ENCODE measurements at regions not wholly inside any gene's neighbourhood (a gene's known extent, or its start where the extent isn't known, plus 50 kb on each side); places are given as distances from the start of the nearest gene placed in this dataset.
"Not testable (repeated sequence)": the region's sequence is repeated elsewhere in the genome, so short reads cannot be mapped to it uniquely, and the experiment has no call there.

DNA sequence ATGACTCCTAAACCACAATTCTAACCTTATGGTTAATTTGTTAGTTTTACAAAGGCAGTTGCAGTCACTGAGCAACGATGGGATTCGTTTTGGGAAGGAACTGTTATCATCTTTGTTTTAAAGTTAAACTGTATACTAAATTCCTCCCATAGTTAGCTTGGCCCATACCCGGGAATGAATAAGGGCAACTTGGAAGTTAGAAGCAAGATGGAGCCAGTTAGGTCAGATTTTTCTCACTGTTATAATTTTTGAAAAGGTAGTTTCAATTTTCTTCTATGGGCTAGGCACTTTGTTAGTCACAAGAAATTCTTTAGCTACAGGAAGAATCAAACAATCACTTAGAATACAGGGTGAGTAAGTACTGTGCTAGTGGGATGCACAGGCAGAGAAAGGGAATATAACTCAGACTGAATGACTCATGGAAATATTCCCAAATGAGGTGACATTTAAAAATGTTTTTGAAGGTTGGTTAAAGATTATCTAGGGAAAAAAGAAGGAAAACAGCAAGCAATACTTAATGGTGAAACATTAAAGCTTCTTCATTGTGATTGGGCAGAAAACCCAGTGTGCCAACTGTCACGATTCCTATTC is 153.6 kb downstream of the MAGEB17 start:
- no peak for FAIRE-seq

DNA sequence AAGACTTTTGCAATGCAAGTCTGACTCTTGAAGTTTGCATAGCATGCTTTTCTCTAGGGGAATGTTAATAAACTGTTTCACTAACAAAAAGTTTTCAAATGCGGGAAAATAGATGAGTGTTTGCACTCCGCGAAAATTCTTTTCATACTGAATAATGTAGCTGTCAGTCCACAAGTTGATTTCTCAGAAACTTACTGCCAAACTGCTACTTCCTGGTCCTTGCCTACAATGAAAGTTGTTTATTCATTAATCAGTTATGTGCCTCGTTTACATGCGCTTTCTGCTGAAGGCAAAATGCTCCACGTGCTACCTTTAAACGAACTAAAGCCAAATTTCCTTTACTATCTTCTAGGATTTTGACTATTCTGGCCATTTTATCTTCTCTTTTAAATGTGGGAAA is 166.2 kb downstream of the MAGEB17 start:
- FAIRE-seq, result no peak

DNA sequence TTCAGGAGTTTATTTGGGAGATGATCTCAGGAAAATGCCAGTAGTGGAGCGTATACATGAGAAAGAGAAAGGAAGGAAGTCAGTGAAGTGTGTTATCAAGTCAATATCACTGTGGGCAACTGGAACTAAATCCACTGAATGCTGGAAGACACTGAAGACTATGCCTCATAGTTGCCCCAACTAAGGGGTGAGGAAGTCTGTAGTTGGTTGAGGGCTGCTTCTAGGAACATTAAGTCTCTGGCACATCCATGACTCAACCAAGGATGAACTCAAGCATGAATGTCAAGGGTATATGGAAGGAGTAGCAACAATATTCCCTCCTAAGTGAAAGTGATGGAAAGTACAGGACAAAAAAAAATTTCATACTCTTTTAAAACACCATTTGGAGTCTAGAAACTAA is 167.9 kb downstream of the MAGEB17 start:
- FAIRE-seq, result no peak

DNA sequence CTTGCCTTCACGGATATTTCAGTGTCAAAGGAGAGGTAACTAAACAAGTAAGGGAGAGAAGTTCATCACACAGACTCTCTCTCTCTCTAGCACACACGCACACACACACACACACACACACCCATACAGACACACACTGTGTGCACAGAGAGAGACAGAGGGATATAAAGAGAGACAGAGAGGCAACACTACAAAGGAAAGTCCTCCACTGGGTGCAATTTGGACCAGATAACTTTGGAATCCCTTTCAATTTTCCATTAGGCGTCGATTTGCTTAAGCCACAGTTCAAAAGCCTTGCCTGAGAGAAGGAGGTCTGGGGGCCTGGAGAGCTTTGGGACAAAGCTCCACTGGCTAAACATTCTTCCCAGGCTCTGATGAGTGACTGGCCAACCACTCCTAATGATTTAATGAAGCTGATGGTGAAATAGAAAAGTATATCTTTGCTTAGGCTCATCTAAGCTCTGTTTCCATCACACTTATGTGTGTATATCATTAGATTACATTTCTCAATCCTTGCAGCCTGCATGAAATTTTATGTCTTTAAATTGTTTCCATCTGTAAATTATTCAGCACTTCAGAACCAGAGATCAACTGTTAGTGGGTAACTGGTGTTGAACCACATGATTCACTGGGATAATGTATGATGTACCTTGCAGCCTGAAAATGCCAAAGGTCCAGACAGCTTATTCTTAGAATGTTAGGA is 180.8 kb downstream of the MAGEB17 start:
- no peak for FAIRE-seq

DNA sequence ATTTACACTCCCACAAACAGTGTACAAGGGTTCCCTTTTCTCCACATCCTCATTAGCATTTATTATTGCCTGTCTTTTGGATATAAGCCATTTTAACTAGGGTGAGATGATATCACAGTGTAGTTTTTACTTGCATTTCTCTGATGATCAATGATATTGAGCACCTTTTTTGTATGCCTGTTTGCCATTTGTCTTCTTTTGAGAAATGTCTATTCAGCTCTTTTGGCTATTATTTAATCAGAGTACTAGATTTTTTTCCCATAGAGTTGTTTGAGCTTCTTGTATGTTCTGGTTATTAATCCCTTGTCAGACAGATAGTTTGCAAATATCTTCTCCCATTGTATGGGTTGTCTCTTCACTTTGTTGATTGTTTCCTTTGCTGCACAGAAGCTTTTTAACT is 190.6 kb downstream of the MAGEB17 start:
- no peak for FAIRE-seq

DNA sequence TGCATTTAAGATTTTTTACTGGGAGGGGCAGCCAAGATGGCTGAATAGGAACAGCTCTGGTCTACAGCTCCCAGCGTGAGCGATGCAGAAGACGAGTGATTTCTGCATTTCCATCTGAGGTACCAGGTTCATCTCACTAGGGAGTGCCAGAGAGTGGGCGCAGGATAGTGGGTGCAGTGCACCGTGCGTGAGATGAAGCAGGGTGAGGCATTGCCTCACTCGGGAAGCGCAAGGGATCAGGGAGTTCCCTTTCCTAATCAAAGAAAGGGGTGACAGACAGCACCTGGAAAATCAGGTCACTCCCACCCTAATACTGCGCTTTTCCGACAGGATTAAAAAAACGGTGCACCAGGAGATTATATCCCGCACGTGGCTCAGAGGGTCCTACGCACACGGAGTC is 192.8 kb downstream of the MAGEB17 start:
- not testable (repeated sequence) for FAIRE-seq

DNA sequence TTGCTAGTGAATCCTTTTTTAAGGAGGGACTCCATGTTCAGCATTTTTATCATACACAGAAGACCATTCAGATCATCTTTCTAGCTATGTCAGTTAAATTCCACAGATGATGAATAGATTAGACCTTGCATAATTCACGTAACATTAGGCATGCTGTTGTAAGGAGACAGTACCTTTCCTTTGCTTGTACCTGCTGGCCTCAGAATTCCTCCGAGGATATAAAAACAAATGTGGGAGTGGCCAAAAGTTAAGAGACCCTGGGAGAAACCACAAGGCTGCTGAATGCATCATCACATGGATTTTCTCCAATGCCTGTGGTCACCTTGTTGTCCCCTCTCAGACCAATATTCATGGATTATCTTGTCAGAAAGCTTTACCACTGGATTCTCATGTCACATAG is 201.4 kb downstream of the MAGEB17 start:
- FAIRE-seq, result no peak

DNA sequence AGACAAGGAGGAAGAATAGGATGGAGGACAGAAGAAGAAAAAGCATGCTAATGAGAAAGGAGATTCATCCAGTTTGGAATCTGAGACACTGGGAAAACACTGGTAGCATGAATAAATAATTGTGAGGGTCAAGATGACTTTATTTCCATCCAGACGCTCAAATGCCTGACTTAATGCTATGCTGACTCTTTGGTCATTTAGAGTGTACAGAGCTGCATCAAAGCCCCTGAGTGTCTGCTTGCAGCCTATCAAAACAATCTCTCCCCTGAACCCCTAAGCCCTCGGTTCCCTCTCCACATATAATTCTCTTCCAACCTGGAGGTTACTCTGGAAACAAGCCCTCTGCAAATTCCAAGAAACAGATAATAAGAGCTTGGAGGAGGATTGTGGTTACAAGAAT is 208.8 kb downstream of the MAGEB17 start:
- FAIRE-seq, result no peak

DNA sequence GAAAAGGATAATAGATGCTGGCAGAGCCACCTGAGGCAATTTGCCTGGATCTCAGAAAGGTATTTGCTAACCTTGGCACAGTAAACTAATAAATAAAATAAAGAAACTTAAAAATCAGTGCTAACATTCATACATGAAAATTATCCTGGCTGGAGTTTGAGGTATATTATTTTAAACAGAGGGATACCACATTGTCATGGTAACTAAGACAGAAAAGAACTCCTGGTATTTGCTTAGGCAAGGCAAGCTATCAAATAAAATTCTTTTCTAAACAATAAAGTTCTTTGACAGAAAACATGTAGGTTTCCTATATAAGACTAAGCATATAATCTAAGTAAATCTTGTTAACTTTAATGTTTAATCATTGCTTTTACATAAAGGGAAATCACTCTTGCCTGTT is 218.8 kb downstream of the MAGEB17 start:
- no peak for FAIRE-seq

DNA sequence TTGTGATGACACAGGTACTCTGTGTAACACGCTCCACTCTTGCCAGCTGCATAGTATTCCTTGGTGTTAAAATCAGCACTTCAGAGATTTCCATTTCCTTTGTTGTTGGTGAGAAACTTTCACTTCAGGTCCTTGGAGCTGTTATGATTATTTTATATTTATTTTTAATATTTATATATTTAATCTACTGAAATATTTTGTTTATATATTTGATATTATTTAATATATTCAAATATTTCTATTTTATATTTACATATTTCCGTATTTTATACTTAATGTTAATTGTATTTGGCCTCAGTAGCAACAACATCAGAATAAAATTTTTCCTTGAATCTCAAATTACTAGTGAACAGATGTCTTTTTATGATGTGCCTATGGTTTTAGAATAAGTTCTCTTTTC is 225.3 kb downstream of the MAGEB17 start:
- peak; percentile 41 for FAIRE-seq

DNA sequence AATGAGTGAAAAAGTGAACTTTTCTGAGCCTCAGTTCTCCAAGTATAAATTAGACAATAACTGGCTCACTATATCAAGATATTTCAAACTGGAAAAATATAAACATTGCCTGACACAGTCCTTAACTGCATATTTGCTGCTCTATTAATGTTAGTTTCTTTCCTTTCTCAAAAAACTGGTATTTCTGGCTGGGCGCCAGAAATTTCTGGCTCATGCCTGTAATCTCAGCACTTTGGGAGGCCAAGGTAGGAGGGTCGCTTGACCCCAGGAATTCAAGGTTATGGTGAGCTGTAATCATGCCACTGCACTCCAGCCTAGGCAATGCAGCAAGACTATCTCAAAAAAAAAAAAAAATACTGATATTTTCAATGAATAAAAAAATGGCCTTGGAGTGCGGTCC is 227.0 kb downstream of the MAGEB17 start:
- FAIRE-seq, result no peak

DNA sequence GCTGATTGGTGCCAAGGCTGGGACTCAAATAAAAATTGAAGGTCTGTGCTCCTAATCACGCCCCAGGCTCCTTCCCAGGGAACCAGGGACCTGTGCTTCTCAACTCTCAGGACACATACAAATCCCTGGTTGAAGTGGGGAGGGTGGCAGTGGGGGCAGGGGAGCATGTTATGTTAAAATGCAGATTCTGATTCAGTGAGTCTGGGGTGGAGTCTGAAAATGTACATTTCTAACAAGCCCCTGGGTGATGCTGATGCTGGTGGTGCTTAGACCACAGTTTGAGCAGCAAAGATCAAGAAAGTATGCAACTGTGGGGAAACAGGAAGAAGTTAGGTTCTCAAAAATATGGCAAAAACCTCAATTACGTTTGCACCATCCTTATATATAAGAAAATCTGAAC is 236.5 kb downstream of the MAGEB17 start:
- FAIRE-seq, result no peak

DNA sequence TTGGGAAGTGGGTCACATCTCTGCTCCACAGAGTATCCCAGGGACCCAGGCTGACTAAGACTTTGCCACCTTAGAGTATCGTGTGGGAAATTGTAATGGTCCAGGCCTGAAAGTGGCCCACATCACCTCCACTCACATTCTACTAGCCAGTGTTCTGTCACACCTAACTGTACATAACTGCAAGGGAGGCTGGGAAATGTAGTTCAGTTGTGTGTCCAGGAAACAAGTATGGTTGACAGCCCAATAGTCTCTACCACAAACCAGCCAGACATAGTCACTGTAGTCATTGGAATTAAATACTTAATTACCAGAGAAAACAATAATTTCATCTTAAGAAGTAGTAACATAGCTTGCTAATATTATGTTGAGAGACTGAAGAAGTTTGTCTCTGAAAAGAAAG is 233.4 kb upstream of the S100G start:
- FAIRE-seq, result no peak

DNA sequence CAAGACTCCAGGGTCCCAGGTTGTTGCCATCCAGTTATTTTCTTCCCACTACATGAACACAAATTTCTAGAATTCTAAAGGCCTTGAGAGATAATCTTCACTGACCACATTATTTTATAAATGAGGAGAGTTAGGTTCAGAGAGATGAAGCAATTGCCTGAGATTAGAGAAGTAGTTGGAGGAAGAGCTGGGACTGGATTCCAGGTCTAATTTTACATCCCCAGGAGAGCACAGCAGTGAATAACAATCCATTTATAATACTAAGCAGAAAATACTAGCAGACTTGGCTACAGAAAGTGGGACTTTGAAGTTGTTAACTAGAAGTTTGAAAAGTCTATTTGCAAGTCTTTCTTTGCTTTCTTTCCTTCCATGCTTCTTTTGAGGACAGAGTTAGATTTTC is 231.3 kb upstream of the S100G start:
- no peak for FAIRE-seq

DNA sequence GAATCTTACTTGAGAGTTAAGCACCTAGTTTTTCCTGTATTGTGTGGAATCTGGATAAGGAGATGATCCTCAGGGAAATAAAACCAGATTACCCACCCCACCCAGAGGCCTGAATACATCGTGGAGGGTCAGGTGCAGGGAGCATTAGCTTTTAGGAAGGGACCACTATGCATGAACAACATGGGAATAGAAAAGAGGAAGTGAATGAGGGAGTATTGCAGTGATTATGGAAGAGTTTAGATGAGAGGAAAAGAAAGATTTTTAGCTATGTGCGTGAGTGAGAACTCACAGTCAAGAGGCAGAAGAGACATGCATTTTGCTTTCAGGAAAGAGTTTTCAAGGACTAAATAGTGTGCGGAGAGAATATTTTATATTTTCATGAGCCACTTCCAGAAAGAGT is 222.3 kb upstream of the S100G start:
- no peak for FAIRE-seq

DNA sequence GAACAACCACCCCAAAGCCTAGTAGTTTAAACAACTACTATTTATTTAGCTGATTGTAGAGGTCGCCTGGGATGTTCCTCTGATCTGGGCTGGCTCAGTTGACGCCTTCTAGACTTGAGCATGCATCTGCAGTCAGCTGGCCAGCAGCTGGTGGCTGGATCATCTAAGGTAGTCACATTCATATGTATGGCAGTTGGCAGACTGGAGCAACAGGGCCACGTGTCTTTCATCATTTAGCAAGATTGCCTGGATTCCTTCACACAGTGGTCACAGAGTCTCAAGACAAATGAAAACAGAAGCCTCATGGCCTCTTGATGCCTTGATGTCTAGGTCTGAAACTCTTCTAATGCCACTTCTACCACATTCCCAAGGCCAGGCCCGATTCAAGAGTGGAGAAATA is 220.6 kb upstream of the S100G start:
- FAIRE-seq, result no peak

DNA sequence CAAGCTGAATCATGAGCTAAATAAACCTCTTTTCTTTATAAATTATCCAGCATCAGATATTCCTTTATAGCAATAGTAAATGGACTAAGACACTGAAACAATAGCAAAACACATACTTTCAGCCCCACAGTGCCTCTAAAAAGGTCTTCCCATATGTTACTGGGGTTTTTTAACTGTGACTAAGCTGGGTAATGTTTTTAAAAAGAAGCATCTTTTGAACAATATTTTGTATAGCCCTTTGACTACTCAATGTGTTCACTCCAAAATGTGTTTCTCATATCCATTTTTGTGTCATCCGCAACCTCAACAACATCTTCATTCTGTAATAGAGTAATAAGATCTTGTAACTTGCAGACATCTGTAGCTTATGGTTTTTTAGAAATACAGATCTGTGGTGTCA is 218.7 kb upstream of the S100G start:
- no peak for FAIRE-seq

DNA sequence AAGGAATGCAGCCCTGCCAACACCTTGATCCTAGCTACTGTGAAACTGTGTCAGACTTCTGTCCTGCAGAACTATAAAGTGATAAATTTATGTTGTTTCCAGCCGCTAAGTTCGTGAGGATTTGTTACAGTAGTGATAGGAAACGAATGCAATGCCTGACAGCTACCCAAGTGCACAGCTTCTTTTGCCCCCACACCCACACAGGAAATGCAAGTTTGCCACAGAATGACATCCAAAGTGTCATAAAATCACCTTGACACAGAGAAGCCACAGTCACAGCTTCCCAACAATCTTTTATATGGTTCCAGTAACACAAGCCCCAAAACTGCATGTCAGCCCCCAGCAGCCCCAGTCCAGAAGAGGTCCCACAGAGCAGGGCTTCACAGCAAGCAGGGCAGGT is 216.9 kb upstream of the S100G start:
- no peak for FAIRE-seq

DNA sequence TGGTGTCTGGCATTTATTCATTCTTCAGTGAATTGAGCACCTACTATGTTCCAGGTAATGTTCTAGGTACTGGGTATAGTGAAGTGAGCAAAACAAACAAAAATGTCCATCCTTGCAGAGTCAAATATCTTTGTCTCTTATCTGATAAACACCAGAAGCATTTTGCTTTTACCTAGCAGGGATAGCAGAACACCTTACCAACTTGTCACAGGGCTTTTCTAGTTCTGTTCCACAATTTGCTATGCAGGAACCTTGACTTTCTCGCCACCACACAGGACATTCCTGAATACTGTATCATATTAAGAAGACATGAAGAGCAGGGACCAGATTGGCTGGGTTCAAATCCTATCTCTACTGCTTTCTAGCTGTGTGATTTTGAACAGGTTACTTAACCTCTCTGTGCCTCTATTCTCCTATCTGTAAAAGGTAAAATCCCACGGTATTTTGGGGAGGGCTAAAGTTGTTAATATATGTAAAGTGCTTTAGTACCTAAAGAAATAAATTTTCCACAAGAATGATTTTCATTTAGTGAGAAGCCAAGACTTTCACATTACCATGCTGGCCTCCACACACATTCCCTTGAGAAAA is 214.5 kb upstream of the S100G start:
- FAIRE-seq, result no peak

DNA sequence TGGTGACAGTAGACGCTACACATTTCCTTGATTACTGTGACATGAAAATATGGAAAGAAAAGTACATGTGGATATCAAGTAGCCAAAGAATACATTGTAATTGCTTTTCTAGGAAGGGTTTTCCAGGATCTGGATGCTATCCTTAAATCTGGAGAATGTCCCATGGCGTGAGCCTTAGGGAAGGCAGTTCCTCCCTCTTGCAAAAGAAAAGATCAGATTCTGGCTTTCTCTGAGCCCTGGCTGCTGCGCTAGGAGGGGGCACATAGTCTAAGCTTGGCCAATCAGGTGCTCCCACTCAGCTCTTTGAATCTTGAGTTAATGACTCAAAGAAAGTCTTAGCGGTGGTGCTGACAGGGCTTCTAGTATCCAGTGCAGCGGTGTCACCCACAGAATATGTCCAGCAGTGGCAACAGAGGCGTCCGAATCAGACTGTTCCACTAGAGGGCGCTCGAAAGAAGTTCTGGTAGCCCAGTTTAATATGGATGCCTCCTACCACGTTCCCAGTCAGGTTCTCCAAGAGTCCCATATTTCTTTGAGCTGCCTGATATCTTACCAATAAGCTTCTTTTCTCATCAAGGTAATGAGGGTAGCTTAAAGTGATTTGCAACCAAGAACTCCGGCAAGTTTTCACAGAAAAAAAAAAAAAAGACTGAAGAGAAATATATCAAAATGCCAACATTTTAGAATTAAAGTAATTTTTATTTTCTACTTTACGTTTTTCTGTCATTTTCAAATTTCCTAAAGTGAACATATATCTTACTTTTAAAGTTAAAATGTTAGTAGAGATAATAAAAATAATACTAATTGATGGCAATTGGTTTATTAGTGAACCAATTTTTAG is 213.4 kb upstream of the S100G start:
- FAIRE-seq, result peak; percentile 54

DNA sequence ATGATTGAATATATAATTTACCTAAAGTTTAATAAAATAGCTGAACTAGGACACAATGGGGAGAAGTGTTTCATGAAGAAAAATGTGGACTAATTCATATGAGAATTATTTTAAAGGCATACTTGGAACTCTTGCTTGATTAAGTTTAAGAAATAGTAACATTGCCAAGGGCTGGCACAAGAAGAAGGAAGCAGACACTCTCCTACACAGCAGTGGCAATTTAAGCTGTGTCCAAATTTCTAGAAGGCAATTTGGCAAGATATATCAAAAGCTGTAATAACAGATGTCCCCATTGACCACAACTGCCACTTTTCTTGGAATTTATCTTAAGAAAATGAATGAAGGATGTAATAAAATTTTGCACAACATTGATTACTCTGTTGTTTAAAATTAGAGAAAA is 209.5 kb upstream of the S100G start:
- FAIRE-seq, result no peak

DNA sequence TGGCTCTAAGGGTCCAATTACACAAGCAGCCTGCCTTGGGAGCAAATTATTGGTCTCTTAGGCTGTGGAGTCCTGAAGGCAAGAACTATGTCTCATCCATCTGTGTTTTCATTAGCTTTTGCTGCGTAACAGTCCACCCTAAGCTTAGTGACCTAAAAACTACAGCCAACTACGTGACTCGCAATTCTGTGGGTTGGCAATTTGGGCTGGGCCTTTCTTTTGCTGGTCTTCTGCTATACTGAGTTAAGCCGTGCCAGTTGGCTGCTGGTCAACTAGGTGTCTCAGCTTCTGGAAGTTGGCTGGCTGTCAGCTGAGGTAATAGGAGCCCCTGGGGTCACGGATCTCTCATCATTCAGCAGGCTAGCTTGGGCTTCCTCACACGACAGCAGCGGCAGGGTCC is 205.6 kb upstream of the S100G start:
- no peak for FAIRE-seq

DNA sequence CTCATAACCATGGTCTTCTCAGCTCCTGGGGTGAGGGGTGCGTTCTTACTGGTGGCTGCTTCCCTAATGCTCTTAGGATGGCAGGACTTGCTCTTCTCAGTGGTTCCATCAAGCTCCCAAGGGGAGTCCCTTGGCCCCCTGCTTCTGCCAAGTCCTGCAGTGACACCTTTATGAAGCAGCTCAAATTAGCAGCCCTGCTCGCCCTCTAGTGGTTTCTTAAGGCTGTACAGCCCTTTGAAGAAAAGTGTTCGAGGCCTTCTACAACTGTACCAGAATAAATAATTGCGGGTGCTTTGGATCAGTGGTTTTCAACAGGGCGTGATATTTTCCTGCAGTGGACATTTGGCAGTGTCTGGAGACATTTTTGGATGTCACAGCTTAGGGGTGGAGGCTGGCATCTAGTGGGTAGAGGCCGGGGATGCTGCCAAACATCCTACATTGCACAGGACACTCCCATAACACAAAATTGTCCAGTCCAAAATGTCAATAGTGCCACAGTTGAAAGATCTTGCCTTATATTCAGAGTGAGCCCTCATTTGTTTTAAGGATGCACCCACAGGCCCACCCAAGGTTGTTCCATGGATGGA is 204.7 kb upstream of the S100G start:
- no peak for FAIRE-seq

DNA sequence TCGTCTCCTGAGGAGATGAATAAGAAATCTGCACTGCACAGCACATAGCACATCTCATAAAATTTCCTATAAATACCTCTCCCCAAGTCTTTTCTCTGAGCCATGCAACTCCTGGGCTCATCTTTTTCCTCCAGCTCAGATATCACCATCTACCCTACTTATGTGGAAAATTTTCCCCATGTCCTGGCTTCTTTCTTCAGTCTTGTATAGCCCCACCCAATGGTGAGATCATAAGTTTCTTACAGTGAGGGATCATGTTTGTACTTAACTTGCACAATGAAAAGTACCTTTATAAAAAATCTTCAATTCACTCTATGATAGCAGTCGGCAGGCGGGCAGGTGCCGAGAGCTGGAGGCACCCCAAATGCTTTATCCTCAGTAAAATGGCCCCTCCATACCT is 198.6 kb upstream of the S100G start:
- no peak for FAIRE-seq

Measured in A204.1 (cell line).